Colonic mucosa (tissue), 4 donors: ENCODE measurements at regions not wholly inside any gene's neighbourhood (a gene's known extent, or its start where the extent isn't known, plus 50 kb on each side); places are given as distances from the start of the nearest gene placed in this dataset.

Source experiments
- DNase-seq: peaks from one replicate; pipeline ENCODE4 v3.0.0-alpha.2; 2020
- H3K27ac ChIP-seq: fragments of 200-600 bp; one replicate; pipeline ENCODE4 v1.8.0; 2021
- H3K27me3 ChIP-seq: fragments of 200-600 bp; one replicate; pipeline ENCODE4 v1.8.0; 2021
- H3K36me3 ChIP-seq: fragments of 200-600 bp; one replicate; pipeline ENCODE4 v1.8.0; 2021
- H3K4me1 ChIP-seq: fragments of 200-600 bp; one replicate; pipeline ENCODE4 v1.8.0; 2021; ENCODE audit warnings: mild to moderate bottlenecking
- H3K4me3 ChIP-seq: fragments of 200-600 bp; one replicate; pipeline ENCODE4 v1.8.0; 2021
- H3K9ac ChIP-seq, 2 donors: one replicate each; pipeline ENCODE4 v1.7.0; 2013; ENCODE audit warnings: control low read depth in 2 of 2, low read depth in 2 of 2, low read length in 2 of 2
- H3K9me3 ChIP-seq: fragments of 200-600 bp; one replicate; pipeline ENCODE4 v1.8.0; 2021
- intact Hi-C: fragments of 100-400 bp; cut with DNase I; formaldehyde crosslinking; loops from one replicate; pipeline ENCODE4 v1.14.1; 2022
- TF ChIP-seq, protein P1 (sequence below): fragments of 200-600 bp; IDR thresholded peaks from one replicate; pipeline ENCODE4 v1.8.0; 2022; ENCODE audit warnings: antibody characterized with exemption, mild to moderate bottlenecking
- donor health status: healthy.
- donor health status: DM: no; HTN: no; CAD: no.
- donor health status: DM: no; HTN: no; CAD: no.

GRCh38 chr19:30775956-30776355 is 403.8 kb downstream of the ZNF536 start:
- Histone ChIP-seq H3K27me3 (no peaks in the 10 kb centered on the region), H3K9ac (no peak overlapping the region), H3K4me3 (no peak overlapping the region), H3K36me3 (no peaks in the 10 kb centered on the region), H3K4me1 (no peaks in the 10 kb centered on the region), H3K9me3 (no peaks in the 10 kb centered on the region), H3K27ac (no peak overlapping the region)
- no peak for DNase-seq
- intact Hi-C loops = no loop called here
- TF ChIP-seq, protein P1, sequence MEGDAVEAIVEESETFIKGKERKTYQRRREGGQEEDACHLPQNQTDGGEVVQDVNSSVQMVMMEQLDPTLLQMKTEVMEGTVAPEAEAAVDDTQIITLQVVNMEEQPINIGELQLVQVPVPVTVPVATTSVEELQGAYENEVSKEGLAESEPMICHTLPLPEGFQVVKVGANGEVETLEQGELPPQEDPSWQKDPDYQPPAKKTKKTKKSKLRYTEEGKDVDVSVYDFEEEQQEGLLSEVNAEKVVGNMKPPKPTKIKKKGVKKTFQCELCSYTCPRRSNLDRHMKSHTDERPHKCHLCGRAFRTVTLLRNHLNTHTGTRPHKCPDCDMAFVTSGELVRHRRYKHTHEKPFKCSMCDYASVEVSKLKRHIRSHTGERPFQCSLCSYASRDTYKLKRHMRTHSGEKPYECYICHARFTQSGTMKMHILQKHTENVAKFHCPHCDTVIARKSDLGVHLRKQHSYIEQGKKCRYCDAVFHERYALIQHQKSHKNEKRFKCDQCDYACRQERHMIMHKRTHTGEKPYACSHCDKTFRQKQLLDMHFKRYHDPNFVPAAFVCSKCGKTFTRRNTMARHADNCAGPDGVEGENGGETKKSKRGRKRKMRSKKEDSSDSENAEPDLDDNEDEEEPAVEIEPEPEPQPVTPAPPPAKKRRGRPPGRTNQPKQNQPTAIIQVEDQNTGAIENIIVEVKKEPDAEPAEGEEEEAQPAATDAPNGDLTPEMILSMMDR = no peak

DNA sequence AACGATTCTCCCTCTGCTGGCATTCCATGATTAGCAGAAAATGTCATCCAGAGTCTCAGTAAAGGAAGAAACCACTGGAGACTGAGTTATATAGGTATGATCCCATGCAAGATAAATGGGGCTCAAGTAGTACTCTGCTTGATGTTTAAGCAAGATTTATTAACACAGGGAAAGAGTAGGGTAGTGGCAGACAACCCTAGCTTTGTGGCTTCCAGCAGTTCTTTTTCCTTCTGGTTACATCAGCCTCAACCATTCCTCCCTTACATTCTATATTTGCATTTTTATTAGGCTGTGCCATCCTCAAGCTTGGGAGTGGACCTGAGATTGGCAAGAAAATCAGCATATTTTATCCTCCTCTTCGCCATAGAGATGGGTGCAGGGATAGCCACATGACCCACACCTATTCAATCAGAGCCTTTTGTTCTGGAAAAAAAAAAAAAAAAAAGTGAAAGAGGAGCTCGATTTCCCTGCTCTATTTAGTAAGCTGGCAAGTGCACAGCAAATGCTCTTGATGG is 402.1 kb downstream of the ZNF536 start:
- H3K27ac ChIP-seq = no peak overlapping the region
- intact Hi-C loops = no loop called here
- no peaks in the 10 kb centered on the region for H3K36me3 ChIP-seq
- H3K4me1 ChIP-seq = no peaks in the 10 kb centered on the region
- no peak overlapping the region for H3K9ac ChIP-seq
- H3K27me3 ChIP-seq = no peaks in the 10 kb centered on the region
- no peak for DNase-seq
- H3K4me3 ChIP-seq = no peak overlapping the region
- no peaks in the 10 kb centered on the region for H3K9me3 ChIP-seq
- TF ChIP-seq, protein P1 = no peak

DNA sequence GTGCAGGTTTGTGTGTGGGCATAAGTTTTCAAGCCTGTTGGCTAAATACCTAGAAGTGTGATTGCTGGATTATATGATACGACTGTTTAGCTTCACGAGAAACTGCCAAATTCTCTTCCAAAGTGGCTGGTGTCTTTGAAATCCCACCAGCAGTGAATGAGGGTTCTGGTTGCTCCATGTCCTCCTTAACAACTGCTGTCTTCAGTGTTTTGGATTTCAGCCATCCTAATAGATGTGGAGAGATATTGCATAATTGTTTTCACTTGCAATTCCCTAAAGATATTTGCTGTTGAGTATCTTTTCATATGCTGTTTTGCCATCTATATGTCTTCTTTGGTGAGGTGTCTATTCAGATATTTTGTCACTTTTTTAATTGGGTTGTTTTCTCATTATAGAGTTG is 390.5 kb downstream of the ZNF536 start:
- intact Hi-C loops = no loop called here
- H3K4me3 ChIP-seq = no peak overlapping the region
- H3K9ac ChIP-seq = no peak overlapping the region
- TF ChIP-seq, protein P1 = no peak
- H3K4me1 ChIP-seq = no peaks in the 10 kb centered on the region
- no peaks in the 10 kb centered on the region for H3K9me3 ChIP-seq
- no peaks in the 10 kb centered on the region for H3K36me3 ChIP-seq
- H3K27ac ChIP-seq = no peak overlapping the region
- no peak for DNase-seq
- H3K27me3 ChIP-seq = no peaks in the 10 kb centered on the region

DNA sequence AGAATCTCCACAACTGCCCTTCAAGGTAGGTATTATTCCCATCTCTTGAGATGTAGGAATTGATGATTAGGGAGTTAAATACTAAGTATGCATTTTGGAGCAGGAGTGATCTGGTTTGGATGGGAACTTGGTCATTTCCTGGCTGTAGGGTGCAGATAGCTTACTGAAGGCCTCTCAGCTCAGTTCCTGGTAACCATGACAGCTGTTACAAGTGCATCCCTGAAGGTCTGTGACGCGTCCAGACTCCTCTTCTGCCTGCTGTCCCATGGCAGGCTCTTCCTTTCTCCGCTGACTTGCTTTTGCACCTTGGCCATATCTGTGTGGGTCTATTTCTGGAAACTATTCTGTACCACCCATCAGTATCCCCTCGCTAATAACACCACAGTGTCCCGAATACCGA is 387.8 kb downstream of the ZNF536 start:
- Histone ChIP-seq H3K36me3 (no peaks in the 10 kb centered on the region), H3K27me3 (no peaks in the 10 kb centered on the region), H3K4me1 (no peaks in the 10 kb centered on the region), H3K27ac (no peak overlapping the region), H3K4me3 (no peak overlapping the region), H3K9ac (no peak overlapping the region), H3K9me3 (no peaks in the 10 kb centered on the region)
- intact Hi-C loops = no loop called here
- DNase-seq = no peak
- TF ChIP-seq, protein P1 = no peak

GRCh38 chr19:30757837-30758617 is 385.8 kb downstream of the ZNF536 start:
- no peaks in the 10 kb centered on the region for H3K27me3 ChIP-seq
- H3K36me3 ChIP-seq = no peaks in the 10 kb centered on the region
- TF ChIP-seq, protein P1 = no peak
- no peak overlapping the region for H3K4me3 ChIP-seq
- no peak for DNase-seq
- H3K4me1 ChIP-seq = no peaks in the 10 kb centered on the region
- H3K27ac ChIP-seq = no peak overlapping the region
- intact Hi-C loops = no loop called here
- no peak overlapping the region for H3K9ac ChIP-seq
- no peaks in the 10 kb centered on the region for H3K9me3 ChIP-seq
